GM18508 (cell line): ENCODE measurements at regions not wholly inside any gene's neighbourhood (a gene's known extent, or its start where the extent isn't known, plus 50 kb on each side); places are given as distances from the start of the nearest gene placed in this dataset.
"Not testable (repeated sequence)": the region's sequence is repeated elsewhere in the genome, so short reads cannot be mapped to it uniquely, and the experiment has no call there.

Experiments
- ATAC-seq: cut with Tn5 transposase; IDR thresholded peaks from one replicate; pipeline ENCODE4 v1.9.1; 2021; ENCODE audit warnings: moderate number of reproducible peaks; ENCODE audit not compliant: insufficient read depth, unreplicated experiment

DNA sequence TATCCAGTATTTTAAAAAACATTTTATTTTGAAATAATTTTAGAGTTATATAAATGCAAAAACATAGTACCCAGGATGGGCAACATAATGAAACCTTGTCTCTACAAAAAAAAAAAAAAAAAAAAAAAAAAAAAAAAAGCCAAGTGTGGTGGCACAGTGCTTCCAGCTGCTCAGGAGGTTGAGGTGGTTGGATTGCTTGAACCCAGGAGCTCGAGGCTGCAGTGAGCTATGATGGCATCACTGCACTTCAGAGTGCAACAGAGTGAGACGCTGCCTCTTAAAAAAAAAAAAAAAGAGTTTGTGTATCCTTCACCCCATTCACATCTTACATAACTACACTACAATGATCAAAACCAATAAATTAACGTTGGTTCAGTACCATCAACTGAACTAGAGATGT lies 115.6 kb upstream of the KIF26B start:
- no peak for ATAC-seq

DNA sequence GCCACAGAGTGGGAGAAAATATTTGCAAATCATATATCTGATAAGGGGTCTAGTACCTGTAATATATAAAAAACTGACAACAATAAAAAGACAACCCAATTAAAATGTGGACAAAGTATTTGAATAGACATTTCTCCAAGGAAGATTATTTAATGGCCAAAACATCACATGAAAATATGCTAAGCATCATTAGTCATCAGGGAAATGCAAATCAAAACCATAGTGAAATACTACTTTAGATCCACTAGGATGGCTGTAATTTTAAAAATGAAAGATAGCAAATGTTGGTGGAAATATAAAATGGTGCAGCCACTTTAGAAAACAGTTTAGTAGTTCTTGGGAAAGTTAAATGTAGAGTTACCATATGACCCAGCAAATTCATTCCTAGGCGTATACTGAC lies 118.7 kb upstream of the KIF26B start:
- ATAC-seq, result no peak

DNA sequence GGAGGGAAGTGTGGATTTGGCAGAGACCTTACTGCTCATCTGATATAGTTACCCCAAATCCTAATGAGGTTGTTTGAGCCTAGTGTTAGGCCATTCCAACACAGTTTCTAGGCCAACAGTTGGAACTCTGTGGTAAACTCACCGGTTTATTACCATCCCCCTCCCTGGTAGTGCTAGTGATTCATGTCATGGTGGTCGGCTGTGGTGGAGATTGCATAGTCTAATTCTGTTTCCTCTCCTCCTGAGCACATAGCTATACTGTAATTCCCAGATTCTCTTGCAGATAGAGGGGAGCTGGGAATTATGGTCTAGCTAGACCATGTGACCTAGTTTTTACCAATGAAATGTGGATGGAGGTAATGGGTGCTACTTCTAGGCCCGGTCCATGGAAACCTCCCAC lies 123.7 kb upstream of the KIF26B start:
- no peak for ATAC-seq

DNA sequence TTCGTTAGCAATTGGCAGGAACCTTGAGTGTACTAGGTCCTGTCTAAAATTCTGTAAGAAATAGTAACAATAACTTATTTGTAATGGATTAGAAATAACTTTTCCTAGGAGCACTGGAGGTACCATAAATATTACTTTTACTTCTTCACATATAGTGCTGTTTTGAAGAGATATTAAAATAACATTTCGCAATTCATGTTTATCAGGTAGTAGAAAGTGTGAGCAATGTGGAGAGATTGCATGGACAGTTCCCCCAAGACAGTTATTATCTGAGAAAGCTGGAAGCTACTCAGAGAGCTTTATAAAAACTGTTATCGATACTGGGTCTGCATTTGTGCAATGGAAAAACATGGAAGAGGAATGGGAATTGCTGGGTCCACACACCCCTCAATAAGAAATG lies 128.5 kb upstream of the KIF26B start:
- ATAC-seq, result no peak

DNA sequence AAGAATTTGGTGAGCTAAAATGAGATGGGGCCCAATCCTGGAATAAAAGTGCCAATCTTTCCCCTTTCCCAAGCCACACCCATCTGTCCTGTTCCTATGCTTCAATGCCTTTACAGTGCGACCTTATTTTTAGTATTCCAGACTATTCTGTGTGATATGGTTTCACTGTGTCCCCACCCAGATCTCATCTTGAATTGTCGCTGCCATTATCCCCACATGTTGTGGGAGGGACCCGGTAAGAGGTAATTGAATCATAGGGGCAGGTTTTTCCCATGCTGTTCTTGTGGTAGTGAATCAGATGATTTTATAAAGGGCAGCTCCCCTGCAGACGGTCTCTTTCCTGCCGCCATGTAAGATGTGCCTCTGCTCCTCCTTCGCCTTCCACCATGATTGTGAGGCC lies 129.3 kb upstream of the KIF26B start:
- no peak for ATAC-seq

DNA sequence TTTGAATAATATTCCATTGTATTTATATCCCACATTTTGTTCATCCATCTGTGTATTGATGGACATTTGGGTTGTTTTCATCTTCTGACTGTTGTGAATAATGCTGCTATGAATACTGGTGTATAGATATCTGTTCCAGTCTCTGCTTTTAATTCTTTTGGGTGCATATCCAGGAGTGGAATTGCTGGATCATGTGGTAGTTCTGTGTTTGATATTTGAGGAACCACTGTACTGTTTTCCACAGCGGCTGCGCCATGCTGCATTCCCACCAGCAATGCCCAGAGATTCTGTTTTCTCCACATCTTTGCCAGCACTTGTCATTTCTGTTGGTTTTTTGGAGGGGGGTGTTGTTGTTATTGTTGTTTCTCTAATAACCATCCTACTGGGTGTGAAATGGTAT lies 131.6 kb upstream of the KIF26B start:
- ATAC-seq, result no peak

DNA sequence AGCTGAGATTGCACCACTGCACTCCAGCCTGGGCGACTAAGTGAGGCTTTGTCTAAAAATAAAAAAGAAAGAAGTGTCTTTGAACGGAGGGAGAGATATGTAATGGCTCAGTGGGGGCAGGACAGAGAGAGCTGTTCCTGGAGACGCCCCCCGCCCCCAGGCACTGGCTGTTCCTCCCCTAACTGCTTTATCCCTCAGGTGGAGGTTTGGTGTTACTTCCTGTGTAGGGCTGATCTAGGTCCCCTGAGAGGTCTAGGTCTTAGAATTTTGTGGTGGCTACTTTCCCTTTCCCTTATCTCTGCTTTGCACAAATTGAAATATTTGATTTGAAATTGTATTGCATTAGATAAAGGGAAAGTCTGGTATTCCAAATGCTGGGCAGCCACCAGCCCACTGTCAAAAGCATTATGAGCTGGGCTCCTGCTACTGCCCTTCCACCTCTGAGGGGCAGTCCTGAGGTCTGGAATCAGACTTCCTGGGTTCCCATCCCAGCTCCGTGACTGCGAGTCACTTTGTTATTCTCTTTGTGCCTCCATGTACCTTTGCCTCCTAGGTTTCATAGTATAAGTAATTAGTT lies 134.8 kb upstream of the KIF26B start:
- ATAC-seq, result no peak

DNA sequence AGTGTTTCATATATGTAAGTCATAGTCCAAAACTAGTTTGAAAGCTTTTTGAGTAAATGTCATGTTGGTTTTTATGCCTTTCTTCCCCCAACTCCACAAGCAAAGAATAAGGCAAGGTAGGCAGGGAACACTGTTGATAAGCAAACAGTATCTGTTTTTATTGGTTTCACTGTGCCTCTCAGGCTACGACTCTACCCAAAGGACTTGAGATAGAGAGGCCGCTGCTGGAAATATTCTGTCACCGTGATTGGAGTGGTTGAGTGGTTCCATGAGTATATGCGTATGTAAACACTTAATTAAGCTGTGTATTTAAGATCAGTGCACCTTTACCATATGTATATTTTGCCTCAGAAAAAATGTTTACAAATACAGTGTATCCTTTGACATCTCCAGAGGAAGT lies 138.1 kb upstream of the KIF26B start:
- ATAC-seq, result no peak

DNA sequence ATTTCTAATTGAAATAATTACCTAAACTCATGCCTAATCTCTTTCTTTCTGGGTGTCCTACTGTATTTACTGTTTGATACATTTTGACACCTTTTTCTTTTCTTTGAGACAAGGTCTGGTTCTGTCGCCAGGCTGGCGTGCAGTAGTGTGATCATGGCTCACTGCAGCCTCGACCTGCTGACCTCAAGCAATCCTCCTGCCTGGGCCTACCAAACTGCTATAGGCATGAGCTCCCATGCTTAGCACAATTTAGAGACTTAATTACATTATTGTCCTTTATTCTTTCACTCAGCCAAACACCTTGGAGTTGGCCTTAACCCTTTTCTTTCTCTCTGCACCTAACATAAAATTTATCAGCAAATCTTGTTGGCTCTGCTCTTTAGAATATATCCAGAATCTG lies 139.8 kb upstream of the KIF26B start:
- ATAC-seq, result no peak

DNA sequence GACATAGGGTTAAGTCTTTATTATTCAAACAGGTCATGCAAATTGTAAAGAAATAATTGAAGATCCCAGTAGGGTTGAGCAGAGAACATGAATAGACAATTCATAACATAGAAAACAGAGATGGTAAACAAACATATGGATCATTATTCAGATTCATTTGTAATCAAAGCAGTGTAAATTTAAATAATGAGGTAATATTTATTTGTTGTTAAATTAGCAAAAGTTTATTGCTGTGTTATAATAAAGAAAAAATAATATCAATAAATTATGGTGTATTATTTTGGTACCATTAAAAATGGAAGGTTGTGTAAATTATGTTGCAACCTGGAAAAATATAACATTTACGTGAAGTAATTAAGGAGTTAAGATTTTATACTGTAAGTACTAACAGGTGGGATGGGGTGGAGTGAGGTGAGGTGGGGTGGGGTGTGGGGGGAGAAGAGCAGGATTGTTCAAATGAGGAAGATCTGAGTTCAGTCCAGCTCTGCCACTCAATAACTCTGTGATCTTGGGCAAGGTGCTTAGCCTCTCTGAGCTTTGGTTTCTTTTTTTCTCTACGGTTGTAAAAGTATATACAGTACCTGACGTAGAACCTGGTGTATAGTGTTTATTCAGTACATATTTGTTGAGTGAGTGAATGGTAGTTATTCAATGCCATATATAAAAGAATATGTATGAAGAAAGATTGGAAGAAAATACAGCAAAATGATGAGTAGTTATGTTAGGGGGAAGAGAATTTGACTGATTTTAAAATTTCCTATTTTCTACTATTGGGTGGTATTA lies 140.3 kb upstream of the KIF26B start:
- ATAC-seq, result no peak

DNA sequence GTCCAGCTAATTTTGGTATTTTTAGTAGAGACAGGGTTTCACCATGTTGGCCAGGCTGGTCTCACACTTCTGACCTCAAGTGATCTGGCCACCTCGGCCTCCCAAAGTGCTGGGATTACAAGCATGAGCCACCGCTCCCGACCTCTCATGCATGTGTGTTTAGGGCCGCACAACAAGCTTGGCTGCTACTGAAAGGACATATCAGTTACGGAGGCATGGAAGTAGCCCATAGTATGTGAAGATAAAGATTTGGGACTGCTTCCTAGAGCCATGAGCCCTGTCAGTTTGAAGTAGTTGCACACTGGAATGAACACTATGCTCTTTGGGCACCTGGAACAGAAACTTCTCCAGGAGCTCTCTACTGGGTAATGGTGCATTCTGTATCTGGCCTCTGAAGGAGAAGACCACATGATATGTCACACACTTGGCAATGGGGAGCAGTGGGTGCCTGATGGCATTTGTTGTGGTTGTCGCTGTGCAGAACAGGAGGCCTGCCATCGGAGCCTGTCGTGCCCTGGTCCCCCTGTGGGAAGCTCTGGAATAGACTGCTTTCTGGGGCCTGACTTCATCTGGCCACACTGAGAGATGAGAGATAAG lies 144.7 kb upstream of the KIF26B start:
- no peak for ATAC-seq

DNA sequence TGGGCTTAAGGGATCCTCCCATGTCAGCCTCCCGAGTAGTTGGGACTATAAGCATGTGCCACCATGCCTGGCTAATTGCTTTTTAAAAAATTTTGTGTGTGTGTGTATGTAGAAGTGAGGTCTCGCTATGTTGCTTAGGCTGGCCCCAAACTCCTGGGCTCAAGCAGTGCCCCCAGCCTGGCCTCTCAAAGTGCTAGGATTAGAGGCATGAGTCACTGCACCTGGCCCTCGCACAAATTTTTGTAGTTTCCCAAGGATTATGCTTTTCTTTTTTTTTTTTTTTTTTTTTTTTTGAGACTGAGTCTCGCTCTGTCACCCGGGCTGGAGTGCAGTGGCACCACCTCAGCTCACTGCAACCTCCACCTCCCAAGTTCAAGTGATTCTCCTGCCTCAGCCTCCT lies 144.4 kb upstream of the HNRNPU start:
- no peak for ATAC-seq

DNA sequence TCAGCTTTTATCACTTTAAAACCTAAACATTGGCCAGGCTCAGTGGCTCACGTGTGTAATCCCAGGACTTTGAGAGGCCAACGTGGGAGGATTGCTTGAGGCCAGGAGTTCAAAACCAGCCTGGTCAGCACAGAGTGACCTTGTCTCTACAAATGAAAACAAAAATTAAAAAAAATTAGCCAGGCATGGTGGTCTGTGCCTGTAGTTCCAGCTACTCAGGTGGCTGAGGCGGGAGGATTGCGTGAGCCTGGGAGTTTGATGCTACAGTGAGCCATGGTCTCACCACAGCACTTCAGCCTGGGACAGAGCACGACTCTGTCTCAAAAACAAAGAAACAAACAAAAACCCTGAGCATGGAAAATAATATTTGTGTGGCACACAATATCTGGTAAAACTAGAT lies 143.5 kb upstream of the HNRNPU start:
- no peak for ATAC-seq

DNA sequence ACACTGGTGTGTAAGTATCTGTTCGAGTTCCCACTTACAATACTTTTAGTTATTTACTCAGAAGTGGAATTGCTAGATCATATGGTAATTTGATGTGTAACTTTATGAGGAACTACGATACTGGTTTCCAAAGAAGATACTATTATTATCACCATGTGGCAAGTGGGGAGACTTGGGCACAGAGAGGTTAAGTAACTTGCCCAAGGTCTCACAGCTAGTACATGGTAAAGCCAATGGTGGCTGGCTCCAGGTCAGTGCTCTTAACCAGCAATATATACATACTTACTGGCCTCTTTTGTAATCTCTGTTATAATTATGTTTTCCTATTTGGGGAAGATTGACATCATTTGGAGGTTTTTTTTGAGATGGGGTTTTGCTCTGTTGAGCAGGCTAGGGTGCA lies 138.9 kb upstream of the HNRNPU start:
- ATAC-seq, result no peak

DNA sequence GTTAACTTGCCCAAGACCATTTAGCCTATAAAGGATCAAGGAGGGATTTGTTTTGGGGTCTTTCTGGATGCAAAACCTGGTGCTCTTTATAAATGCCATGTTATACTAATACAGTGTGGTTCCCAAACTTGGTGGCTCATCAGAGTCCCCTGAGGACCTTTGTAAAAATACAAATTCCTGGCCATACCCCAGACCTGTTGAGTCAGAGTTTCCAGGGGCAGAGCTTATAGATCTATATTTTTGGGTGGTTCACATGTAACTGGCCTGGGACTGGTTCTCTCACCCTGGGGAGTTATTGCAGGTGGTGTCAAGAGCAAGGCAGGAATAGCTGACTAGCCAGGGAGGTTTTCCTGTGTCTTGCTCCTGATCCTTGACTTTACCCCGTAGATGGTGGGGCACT lies 136.9 kb upstream of the HNRNPU start:
- no peak for ATAC-seq

DNA sequence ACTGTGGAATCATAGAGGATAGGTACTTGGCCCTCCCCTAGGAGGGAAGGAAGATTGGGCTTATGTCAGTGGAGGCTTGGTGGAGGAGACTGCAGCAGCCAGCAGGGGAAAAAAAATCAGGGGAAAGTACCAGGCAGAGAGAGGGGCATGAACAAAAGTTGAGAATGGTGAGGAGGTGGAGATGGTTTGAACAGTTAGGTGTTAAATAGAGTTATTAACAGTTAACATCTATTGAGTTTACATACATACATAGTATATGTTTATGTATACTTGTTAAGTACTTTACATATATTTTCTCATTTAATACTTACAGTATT lies 136.5 kb upstream of the HNRNPU start:
- no peak for ATAC-seq

DNA sequence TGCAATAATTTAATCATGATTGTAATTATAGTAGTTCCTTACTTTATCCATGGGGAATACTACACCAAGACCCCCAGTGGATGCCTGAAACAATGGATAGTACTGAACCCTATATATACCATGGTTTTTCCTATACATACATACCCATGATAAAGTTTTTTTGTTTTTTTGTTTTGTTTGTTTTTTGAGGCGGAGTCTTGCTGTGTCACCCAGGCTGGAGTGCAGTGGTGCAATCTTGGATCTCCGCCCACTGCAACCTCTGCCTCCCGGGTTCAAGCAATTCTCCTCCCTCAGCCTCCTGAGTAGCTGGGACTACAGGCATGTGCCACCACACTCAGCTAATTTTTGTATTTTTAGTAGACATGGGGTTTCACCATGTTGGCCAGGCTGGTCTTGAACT lies 135.3 kb upstream of the HNRNPU start:
- not testable (repeated sequence) for ATAC-seq

DNA sequence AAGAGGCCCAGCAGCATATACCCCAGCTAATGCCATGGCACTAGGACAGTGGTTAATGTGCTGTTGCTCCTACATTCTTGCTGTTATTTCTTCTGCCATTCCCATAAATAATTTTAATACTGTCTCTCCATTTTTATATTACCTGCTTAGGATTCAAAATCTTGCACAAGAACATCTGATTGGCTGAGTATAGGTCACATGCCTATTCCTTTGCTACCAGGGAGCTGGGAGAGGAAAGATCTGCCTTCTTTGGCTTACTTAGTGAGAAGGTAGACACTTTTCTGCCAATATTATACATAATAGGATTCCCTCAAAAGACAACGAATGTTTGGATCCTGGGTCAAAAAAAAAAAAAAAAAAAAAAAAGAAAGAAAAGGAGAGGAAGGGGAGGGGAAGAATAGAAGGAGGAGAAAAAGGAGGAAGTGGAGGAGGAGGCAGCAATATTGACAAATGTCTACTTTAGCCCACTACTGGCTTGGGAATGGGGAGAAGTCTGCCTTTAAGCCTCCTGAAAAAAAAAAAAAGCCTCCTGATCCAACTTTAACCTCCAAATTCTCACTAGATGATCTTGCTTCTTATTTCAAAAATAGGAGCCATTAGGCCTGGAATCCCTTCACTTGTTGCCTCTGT lies 134.5 kb upstream of the HNRNPU start:
- ATAC-seq, result no peak

DNA sequence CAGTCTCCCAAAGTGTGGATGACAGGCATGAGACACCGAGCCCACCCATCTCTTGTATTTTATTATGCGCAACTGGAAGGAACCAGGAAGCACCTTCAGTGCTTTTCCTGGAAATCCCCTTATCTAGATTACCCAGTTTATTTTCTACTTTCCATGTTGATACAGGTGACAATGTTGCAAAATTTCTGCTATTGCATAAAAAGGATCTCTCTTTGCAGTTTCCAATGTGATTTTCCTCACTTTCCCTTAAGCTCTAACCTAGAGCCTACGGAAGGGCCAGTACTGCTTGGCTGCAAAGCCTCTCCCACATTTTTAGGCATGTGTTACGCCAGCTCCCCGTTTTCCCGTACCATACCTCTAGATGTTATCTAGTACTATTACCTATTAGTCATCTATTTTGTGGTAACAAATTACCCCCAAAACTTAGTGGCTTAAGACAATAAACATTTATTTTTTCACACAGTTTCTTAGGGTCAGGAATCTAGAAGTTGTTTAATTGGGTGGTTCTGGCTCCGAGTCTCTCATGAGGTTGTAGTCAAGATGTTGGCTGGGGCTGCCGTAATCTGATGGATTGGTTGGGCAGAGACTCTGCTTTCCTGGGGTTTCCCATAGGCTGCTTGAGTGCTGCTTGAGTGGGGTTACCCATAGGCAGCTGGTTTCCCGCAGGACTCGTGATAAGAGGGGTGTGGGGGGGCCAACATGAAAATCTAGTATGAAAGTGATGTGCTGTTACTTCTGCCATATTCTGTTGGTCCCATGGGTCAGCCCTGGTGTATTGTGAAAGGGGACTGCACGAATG lies 131.5 kb upstream of the HNRNPU start:
- no peak for ATAC-seq

DNA sequence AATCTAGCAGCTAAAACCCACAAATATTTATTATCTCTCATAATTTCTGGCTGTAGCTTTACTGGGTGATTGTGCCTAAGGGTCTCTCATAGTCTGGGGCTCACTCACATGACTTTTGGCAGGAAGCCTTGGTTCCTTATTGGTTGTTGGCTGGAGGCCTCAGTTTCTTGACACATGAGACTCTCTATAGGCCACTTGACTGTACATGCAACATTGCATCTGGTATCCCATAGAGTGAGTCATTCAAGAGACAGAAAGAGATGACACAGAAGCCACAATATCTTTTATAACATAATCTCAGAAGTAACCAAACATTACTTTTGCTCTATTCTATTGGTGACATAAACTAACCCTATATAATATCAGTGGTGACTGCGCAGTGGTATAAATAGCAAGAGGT lies 128.5 kb upstream of the HNRNPU start:
- no peak for ATAC-seq

DNA sequence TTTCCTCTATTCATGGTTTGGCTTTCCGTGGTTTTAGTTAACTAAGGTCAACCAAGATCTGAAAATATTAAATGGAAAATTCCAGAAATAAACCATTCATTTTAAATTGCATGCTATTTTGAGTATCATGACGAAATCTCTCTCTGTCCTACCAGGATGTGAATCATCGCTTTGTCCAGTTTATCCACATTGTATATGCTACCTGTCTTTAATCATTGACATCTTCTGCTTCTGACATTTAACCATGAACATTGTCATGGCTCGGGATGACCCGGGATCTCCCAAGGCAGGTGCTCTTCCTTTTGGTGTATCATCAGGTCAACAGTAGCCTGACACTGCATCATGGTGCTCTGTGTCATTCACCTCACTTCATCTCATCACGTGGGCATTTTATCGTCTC lies 125.5 kb upstream of the HNRNPU start:
- no peak for ATAC-seq
